HFFc6 (cell line): ENCODE measurements at regions not wholly inside any gene's neighbourhood (a gene's known extent, or its start where the extent isn't known, plus 50 kb on each side); places are given as distances from the start of the nearest gene placed in this dataset.
A peak's percentile ranks its signal among the peaks of the same experiment; 100 is the strongest.

ENCODE experiments used
- DNase-seq: peaks from one replicate; pipeline ENCODE4 v3.0.0-alpha.2; 2018
- H3K27ac Mint-ChIP-seq: 2 replicates; pipeline ENCODE4 v1.8.0; 2020; ENCODE audit warnings: mild to moderate bottlenecking, mixed read lengths
- H3K27me3 Mint-ChIP-seq: 2 replicates; pipeline ENCODE4 v1.8.0; 2021; ENCODE audit warnings: mild to moderate bottlenecking, moderate library complexity, mixed read lengths; ENCODE audit not compliant: insufficient read depth
- H3K36me3 Mint-ChIP-seq: 2 replicates; pipeline ENCODE4 v1.8.0; 2021; ENCODE audit warnings: low read depth, mixed read lengths
- H3K4me1 Mint-ChIP-seq: 2 replicates; pipeline ENCODE4 v1.8.0; 2020; ENCODE audit warnings: low read depth, mixed read lengths
- H3K4me3 Mint-ChIP-seq: 2 replicates; pipeline ENCODE4 v1.8.0; 2020; ENCODE audit warnings: mild to moderate bottlenecking, moderate library complexity, mixed read lengths
- H3K9me3 Mint-ChIP-seq: 2 replicates; pipeline ENCODE4 v1.8.0; 2020; ENCODE audit warnings: mild to moderate bottlenecking, mixed read lengths
- CTCF ChIP-seq: fragments of 200-600 bp; sonication (generic); IDR thresholded peaks from 2 replicates; pipeline ENCODE4 v1.5.0; 2021; ENCODE audit warnings: antibody characterized with exemption, mild to moderate bottlenecking

- no peak overlapping the region for H3K4me3 Mint-ChIP-seq
- peaks cover 2% of the 10 kb centered on the region for H3K27me3 Mint-ChIP-seq
- no peaks in the 10 kb centered on the region for H3K9me3 Mint-ChIP-seq
- H3K27ac Mint-ChIP-seq, result no peak overlapping the region
- no peak for DNase-seq
- H3K4me1 Mint-ChIP-seq, result no peaks in the 10 kb centered on the region
- H3K36me3 Mint-ChIP-seq, result no peaks in the 10 kb centered on the region
- TF ChIP-seq CTCF, result no peak
Observed at GRCh38 chr4:83177182-83177581, 62.7 kb upstream of the PLAC8 start.

- Mint-ChIP-seq H3K4me1 (peaks cover 10% of the 10 kb centered on the region), H3K36me3 (peaks cover 6% of the 10 kb centered on the region; the same call in 1 of the 2 replicates), H3K27me3 (peaks cover 2% of the 10 kb centered on the region), H3K4me3 (no peak overlapping the region), H3K27ac (no peak overlapping the region), H3K9me3 (no peaks in the 10 kb centered on the region)
- no peak for TF ChIP-seq CTCF
- DNase-seq, result no peak
Observed at GRCh38 chr4:83174844-83175414, 60.4 kb upstream of the PLAC8 start.

GRCh38 chr4:83172371-83172770 is 57.8 kb upstream of the PLAC8 start:
- peaks cover 10% of the 10 kb centered on the region for H3K4me1 Mint-ChIP-seq
- H3K27ac Mint-ChIP-seq, result no peak overlapping the region
- TF ChIP-seq CTCF, result no peak
- peaks cover 2% of the 10 kb centered on the region; the same call in 1 of the 2 replicates for H3K27me3 Mint-ChIP-seq
- DNase-seq, result no peak
- no peak overlapping the region for H3K4me3 Mint-ChIP-seq
- no peaks in the 10 kb centered on the region for H3K9me3 Mint-ChIP-seq
- peaks cover 6% of the 10 kb centered on the region; the same call in 1 of the 2 replicates for H3K36me3 Mint-ChIP-seq

GRCh38 chr4:83171436-83172039 is 57.0 kb upstream of the PLAC8 start:
- no peak for DNase-seq
- H3K27me3 Mint-ChIP-seq, result peaks cover 7% of the 10 kb centered on the region; the same call in 1 of the 2 replicates
- H3K27ac Mint-ChIP-seq, result no peak overlapping the region; the same call in 1 of the 2 replicates
- peaks cover 10% of the 10 kb centered on the region for H3K4me1 Mint-ChIP-seq
- no peak for TF ChIP-seq CTCF
- H3K4me3 Mint-ChIP-seq, result no peak overlapping the region
- H3K36me3 Mint-ChIP-seq, result peaks cover 6% of the 10 kb centered on the region; the same call in 1 of the 2 replicates
- no peaks in the 10 kb centered on the region for H3K9me3 Mint-ChIP-seq

- peak overlapping the region; percentile 49 for H3K27ac Mint-ChIP-seq
- H3K4me1 Mint-ChIP-seq, result peaks cover 10% of the 10 kb centered on the region
- H3K4me3 Mint-ChIP-seq, result no peak overlapping the region
- no peaks in the 10 kb centered on the region for H3K9me3 Mint-ChIP-seq
- no peak for TF ChIP-seq CTCF
- no peak for DNase-seq
- peaks cover 6% of the 10 kb centered on the region; the same call in 1 of the 2 replicates for H3K36me3 Mint-ChIP-seq
- H3K27me3 Mint-ChIP-seq, result peaks cover 7% of the 10 kb centered on the region; the same call in 1 of the 2 replicates
Observed at GRCh38 chr4:83170952-83171399, 56.4 kb upstream of the PLAC8 start.
